CD4-positive, CD25-positive, alpha-beta regulatory T cell (primary cell): ENCODE measurements at regions not wholly inside any gene's neighbourhood (a gene's known extent, or its start where the extent isn't known, plus 50 kb on each side); places are given as distances from the start of the nearest gene placed in this dataset.

Source experiments
- ATAC-seq, 2 donors: fragments of 150-1000 bp; cut with Tn5 transposase; one replicate each; pipeline ENCODE4 v1.10.0; 2021; ENCODE audit warnings: low read depth in 2 of 2, moderate number of reproducible peaks in 2 of 2, moderate library complexity in 1 of 2
- DNase-seq, 3 donors: peaks; one replicate each; pipeline versions ENCODE4 v3.0.0 to v3.0.0-alpha.2; 2012 to 2022; ENCODE audit warnings: mixed read lengths in 1 of 3
- H3K27ac ChIP-seq: one replicate; pipeline ENCODE4 v1.7.0; 2013; ENCODE audit warnings: mild to moderate bottlenecking, low read length; ENCODE audit not compliant: insufficient read depth, poor library complexity, severe bottlenecking
- H3K27me3 ChIP-seq: one replicate; pipeline ENCODE4 v1.7.0; 2013; ENCODE audit warnings: low read length; ENCODE audit not compliant: control insufficient read depth, insufficient read depth
- H3K36me3 ChIP-seq: one replicate; pipeline ENCODE4 v1.7.0; 2013; ENCODE audit warnings: mild to moderate bottlenecking, low read length, moderate library complexity; ENCODE audit not compliant: control insufficient read depth, insufficient read depth
- H3K4me1 ChIP-seq: 2 replicates; pipeline ENCODE4 v1.7.0; 2013; ENCODE audit warnings: mild to moderate bottlenecking, low read length; ENCODE audit not compliant: insufficient read depth, control insufficient read depth, poor library complexity, severe bottlenecking
- H3K4me3 ChIP-seq: one replicate; pipeline ENCODE4 v1.7.0; 2013; ENCODE audit warnings: low read depth, mild to moderate bottlenecking, low read length, moderate library complexity
- H3K9me3 ChIP-seq, 2 experiments: 1 replicate in 1 of 2; 2 replicates in 1 of 2; pipeline ENCODE4 v1.7.0; 2013; ENCODE audit warnings: low read length in 2 of 2, mild to moderate bottlenecking in 1 of 2, moderate library complexity in 1 of 2; ENCODE audit not compliant: control insufficient read depth in 2 of 2
- H3K27ac Mint-ChIP-seq, 3 donors: one replicate each; pipeline ENCODE4 v1.8.0; 2020 to 2022; ENCODE audit warnings: mild to moderate bottlenecking in 3 of 3, mixed read lengths in 3 of 3, moderate library complexity in 2 of 3
- H3K27me3 Mint-ChIP-seq: one replicate; pipeline ENCODE4 v1.8.0; 2022; ENCODE audit warnings: mild to moderate bottlenecking, mixed read lengths
- H3K36me3 Mint-ChIP-seq: one replicate; pipeline ENCODE4 v1.8.0; 2020; ENCODE audit warnings: mixed read lengths
- H3K4me1 Mint-ChIP-seq, 4 donors: one replicate each; pipeline ENCODE4 v1.8.0; 2020 to 2022; ENCODE audit warnings: mixed read lengths in 4 of 4, mild to moderate bottlenecking in 1 of 4
- H3K4me3 Mint-ChIP-seq, 4 donors: one replicate each; pipeline ENCODE4 v1.8.0; 2020 to 2022; ENCODE audit warnings: mild to moderate bottlenecking in 4 of 4, mixed read lengths in 4 of 4, moderate library complexity in 3 of 4
- H3K9me3 Mint-ChIP-seq, 7 donors: one replicate each; pipeline ENCODE4 v1.8.0; 2020 to 2022; ENCODE audit warnings: mixed read lengths in 7 of 7, mild to moderate bottlenecking in 3 of 7, moderate library complexity in 2 of 7

DNA sequence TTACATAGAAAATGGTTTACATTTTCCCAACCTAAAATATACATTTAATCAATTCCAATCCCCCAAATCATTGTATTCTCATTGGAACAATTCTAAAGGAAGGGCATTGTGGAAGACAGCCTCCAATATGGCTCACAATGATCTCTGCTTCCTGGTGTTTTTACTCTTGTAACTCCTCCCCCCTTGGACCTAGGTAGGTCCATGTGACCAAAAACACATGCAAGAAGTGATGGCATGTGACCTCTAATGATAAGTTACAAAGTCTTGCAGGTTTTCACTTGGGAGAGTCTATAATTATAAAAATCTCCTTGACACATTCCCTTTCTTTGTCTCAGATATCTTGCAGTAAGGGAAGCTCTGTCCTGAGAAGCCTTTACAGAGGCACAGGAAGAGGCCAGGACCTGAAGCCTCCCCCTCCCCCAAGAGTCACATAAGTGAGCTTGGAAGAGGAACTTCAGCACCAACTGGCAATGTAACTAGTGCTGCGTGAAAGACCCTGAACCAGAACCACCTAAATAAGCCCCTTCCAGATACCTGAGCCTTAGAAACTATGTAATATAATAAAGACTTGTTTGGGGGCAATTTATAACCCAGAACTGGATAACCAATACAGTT is 816.2 kb upstream of the ATXN8OS start:
- Mint-ChIP-seq H3K36me3 (no peaks in the 10 kb centered on the region), H3K27ac (no peak overlapping the region)
- ATAC-seq: no peak

DNA sequence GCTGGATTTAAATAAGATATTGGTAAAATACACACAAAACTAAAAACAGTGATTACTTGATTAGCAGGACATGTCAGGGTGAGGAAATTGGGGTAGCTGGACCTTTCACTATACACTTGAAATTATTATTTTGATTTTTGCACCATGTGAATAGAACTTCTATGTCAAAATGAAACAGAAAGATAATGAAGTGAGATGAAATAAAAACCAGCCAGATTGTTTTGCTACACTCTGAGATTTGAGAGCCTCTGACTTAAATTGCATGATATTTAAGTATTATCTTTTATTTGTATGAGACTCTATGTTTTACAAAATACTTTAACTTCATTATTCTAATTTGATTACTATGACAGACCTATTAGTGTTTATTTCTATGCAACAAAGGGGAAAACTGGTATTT is 819.6 kb upstream of the ATXN8OS start:
- Histone ChIP-seq H3K4me3 (no peak overlapping the region), H3K9me3 (peaks cover 0 to 9% of the 10 kb centered on the region in 2 experiments), H3K36me3 (no peaks in the 10 kb centered on the region), H3K27ac (no peak overlapping the region), H3K27me3 (no peaks in the 10 kb centered on the region), H3K4me1 (no peaks in the 10 kb centered on the region)
- no peak overlapping the region for H3K27ac Mint-ChIP-seq
- H3K4me3 Mint-ChIP-seq: no peak overlapping the region
- H3K36me3 Mint-ChIP-seq: no peaks in the 10 kb centered on the region
- H3K27me3 Mint-ChIP-seq: no peaks in the 10 kb centered on the region
- peaks cover 3 to 15% (median 11%) of the 10 kb centered on the region in 7 donors for H3K9me3 Mint-ChIP-seq
- ATAC-seq (no peak), DNase-seq (no peak)
- H3K4me1 Mint-ChIP-seq: no peaks in the 10 kb centered on the region

More for the DNA sequence above, 816.2 kb upstream of the ATXN8OS start:
- Histone ChIP-seq H3K36me3 (no peaks in the 10 kb centered on the region), H3K9me3 (peaks cover 0 to 9% of the 10 kb centered on the region in 2 experiments), H3K27me3 (no peaks in the 10 kb centered on the region), H3K4me3 (no peak overlapping the region), H3K4me1 (no peaks in the 10 kb centered on the region), H3K27ac (no peak overlapping the region)
- Mint-ChIP-seq H3K9me3 (peaks cover 0 to 17% (median 9%) of the 10 kb centered on the region in 7 donors), H3K27me3 (no peaks in the 10 kb centered on the region), H3K4me1 (no peaks in the 10 kb centered on the region), H3K4me3 (no peak overlapping the region)
- no peak for DNase-seq

DNA sequence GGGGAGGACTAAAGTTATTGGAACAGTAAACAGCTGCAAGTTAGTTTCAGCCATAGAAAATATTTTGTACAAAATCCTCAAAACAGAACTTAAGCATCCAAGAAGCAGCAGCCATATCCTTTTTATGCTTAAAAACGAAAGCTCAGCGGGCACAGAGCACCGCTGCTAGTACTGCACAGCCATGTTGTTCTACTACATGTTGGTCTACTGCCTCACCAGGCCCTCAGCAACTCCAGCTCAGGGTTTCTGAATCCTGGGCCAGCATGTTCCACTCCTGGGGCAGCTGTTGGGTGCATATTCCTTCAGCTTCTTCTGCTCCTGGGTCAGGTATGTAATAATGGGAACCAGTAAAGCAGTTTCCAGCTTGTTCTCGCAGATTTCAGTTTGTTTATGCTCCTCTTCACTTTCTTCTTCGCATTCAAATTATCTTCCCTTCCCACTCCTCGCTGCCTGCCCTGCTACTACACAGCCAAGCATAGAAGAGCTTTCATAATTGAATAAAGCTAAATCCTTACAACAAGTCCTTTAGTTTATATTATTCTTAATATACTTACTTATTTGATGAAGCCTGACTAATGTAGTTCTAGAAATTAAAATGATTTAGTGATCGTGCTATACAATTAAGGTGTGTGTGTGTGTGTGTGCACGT is 820.5 kb upstream of the ATXN8OS start:
- Mint-ChIP-seq H3K9me3 (peaks cover 3 to 17% (median 13%) of the 10 kb centered on the region in 7 donors), H3K4me1 (no peaks in the 10 kb centered on the region), H3K4me3 (no peak overlapping the region), H3K36me3 (no peaks in the 10 kb centered on the region), H3K27me3 (no peaks in the 10 kb centered on the region), H3K27ac (no peak overlapping the region)
- no peaks in the 10 kb centered on the region for H3K4me1 ChIP-seq
- no peak overlapping the region for H3K4me3 ChIP-seq
- H3K27me3 ChIP-seq: no peaks in the 10 kb centered on the region
- peaks cover 0 to 9% of the 10 kb centered on the region in 2 experiments for H3K9me3 ChIP-seq
- H3K27ac ChIP-seq: no peak overlapping the region
- no peaks in the 10 kb centered on the region for H3K36me3 ChIP-seq
- ATAC-seq (no peak), DNase-seq (no peak)

DNA sequence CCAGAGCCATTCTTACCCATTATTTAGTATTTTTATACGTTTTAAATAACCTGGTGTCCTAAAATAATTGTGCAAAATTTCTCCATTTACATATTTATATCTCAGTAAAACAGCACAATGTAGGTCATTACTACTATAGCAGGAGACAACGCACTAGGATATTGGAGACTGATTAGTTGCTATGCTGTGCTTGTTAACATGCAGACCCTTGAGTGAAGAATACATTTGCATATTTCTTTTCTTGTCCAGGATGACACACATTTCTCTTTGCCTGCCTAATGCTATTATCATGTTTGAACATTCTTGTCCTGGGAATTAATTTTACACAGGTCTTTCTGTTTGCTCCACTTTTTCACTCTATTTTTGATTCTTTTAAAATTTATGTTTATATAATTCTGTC is 823.8 kb upstream of the ATXN8OS start:
- no peak for DNase-seq
- Histone ChIP-seq H3K4me3 (no peak overlapping the region), H3K4me1 (no peaks in the 10 kb centered on the region), H3K9me3 (peaks cover 0 to 5% of the 10 kb centered on the region in 2 experiments), H3K36me3 (no peaks in the 10 kb centered on the region), H3K27me3 (no peaks in the 10 kb centered on the region), H3K27ac (no peak overlapping the region)
- no peaks in the 10 kb centered on the region for H3K27me3 Mint-ChIP-seq
- no peaks in the 10 kb centered on the region for H3K36me3 Mint-ChIP-seq
- H3K4me1 Mint-ChIP-seq: no peaks in the 10 kb centered on the region
- ATAC-seq: no peak
- H3K27ac Mint-ChIP-seq: no peak overlapping the region
- H3K9me3 Mint-ChIP-seq: peaks cover 3 to 15% (median 9%) of the 10 kb centered on the region in 7 donors
- no peak overlapping the region for H3K4me3 Mint-ChIP-seq

DNA sequence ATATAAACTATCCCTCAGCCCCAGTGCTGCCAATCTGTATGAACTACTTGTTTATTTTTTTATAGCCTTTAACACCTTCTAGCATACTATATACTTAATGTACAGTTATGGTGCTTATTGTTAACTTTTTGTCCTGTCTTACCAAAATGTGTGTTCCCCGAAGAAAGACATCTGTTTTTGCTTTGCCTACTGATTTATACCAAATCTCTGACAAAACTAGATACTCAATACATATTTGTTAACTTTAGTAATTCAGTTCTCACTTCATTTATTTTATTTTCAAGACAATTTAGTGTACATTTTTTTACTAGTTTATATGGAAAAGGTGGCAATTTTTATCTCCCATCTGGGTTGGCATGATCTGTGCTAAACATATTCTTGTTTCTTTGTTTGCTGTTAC is 824.3 kb upstream of the ATXN8OS start:
- H3K4me1 Mint-ChIP-seq: no peaks in the 10 kb centered on the region
- Histone ChIP-seq H3K9me3 (peaks cover 0 to 5% of the 10 kb centered on the region in 2 experiments), H3K27me3 (no peaks in the 10 kb centered on the region), H3K4me3 (no peak overlapping the region), H3K27ac (no peak overlapping the region), H3K4me1 (no peaks in the 10 kb centered on the region), H3K36me3 (no peaks in the 10 kb centered on the region)
- no peak for ATAC-seq
- H3K36me3 Mint-ChIP-seq: no peaks in the 10 kb centered on the region
- H3K4me3 Mint-ChIP-seq: no peak overlapping the region
- H3K27me3 Mint-ChIP-seq: no peaks in the 10 kb centered on the region
- peaks cover 3 to 17% (median 11%) of the 10 kb centered on the region in 7 donors for H3K9me3 Mint-ChIP-seq
- DNase-seq: no peak
- H3K27ac Mint-ChIP-seq: no peak overlapping the region

DNA sequence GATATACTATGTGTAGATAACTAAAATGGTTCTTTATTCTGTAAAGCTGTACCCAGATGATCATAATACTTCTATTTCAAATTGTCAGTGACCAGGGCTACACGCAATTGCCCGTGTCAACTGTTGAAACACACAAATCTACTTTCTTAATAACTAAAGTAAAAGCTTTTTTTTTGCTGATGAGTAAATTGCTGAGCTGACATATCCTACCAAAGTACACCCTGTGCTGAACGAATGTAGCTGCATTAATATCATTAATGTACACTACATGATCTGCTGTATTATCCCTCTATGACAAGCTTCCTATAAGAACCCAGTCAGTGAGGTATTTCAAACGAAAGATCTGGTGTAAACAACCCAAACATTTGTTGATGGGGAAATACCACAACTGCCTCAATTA is 827.2 kb upstream of the ATXN8OS start:
- Mint-ChIP-seq H3K36me3 (no peaks in the 10 kb centered on the region), H3K27me3 (no peaks in the 10 kb centered on the region)
- H3K4me1 ChIP-seq: no peaks in the 10 kb centered on the region

GRCh38 chr13:69279213-69279612 is 828.4 kb upstream of the ATXN8OS start:
- Mint-ChIP-seq H3K9me3 (peaks cover 2 to 24% (median 11%) of the 10 kb centered on the region in 7 donors), H3K36me3 (no peaks in the 10 kb centered on the region), H3K27me3 (no peaks in the 10 kb centered on the region), H3K4me3 (no peak overlapping the region), H3K4me1 (no peaks in the 10 kb centered on the region), H3K27ac (no peak overlapping the region)
- no peaks in the 10 kb centered on the region for H3K9me3 ChIP-seq
- DNase-seq (no peak), ATAC-seq (no peak)
- no peaks in the 10 kb centered on the region for H3K36me3 ChIP-seq
- H3K27me3 ChIP-seq: no peaks in the 10 kb centered on the region
- H3K4me1 ChIP-seq: no peaks in the 10 kb centered on the region
- H3K4me3 ChIP-seq: no peak overlapping the region
- no peak overlapping the region for H3K27ac ChIP-seq

More for the DNA sequence above, 827.2 kb upstream of the ATXN8OS start:
- no peak overlapping the region for H3K27ac Mint-ChIP-seq
- ATAC-seq (no peak), DNase-seq (no peak)
- no peak overlapping the region for H3K27ac ChIP-seq
- H3K36me3 ChIP-seq: no peaks in the 10 kb centered on the region
- no peak overlapping the region for H3K4me3 ChIP-seq
- no peaks in the 10 kb centered on the region for H3K4me1 Mint-ChIP-seq
- H3K9me3 ChIP-seq: no peaks in the 10 kb centered on the region
- no peak overlapping the region for H3K4me3 Mint-ChIP-seq
- no peaks in the 10 kb centered on the region for H3K27me3 ChIP-seq
- peaks cover 3 to 20% (median 11%) of the 10 kb centered on the region in 7 donors for H3K9me3 Mint-ChIP-seq

DNA sequence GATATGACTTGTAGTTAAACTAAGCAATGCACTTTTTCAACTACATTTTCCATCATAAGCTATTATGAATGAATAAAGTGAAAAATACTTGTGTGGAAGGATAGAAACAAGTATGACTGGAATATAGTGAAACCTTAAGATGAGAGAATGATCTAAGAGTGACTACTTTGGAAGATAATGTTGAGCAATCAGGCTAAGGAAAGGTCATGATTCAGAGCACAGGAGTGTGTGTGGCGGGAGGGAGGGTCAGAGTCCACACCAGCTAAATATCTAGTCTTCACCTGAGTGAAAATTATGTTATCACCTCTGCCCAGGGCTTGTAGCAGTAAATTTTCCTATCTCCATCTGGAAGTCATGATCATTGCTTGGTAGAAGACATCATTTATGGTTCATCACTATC is 833.4 kb upstream of the ATXN8OS start:
- Mint-ChIP-seq H3K36me3 (no peaks in the 10 kb centered on the region), H3K27me3 (no peaks in the 10 kb centered on the region), H3K9me3 (peaks cover 1 to 28% (median 5%) of the 10 kb centered on the region in 7 donors), H3K27ac (no peak overlapping the region), H3K4me1 (no peaks in the 10 kb centered on the region), H3K4me3 (no peak overlapping the region)
- Histone ChIP-seq H3K27me3 (no peaks in the 10 kb centered on the region), H3K36me3 (no peaks in the 10 kb centered on the region), H3K27ac (no peak overlapping the region), H3K9me3 (no peaks in the 10 kb centered on the region), H3K4me1 (no peaks in the 10 kb centered on the region), H3K4me3 (no peak overlapping the region)
- no peak for ATAC-seq
- no peak for DNase-seq
